Testis (tissue), 2 donors: ENCODE measurements at regions not wholly inside any gene's neighbourhood (a gene's known extent, or its start where the extent isn't known, plus 50 kb on each side); places are given as distances from the start of the nearest gene placed in this dataset.

ENCODE experiments used
- DNase-seq: peaks from one replicate; pipeline ENCODE4 v3.0.0-alpha.2; 2019
- H3K27ac ChIP-seq, 2 donors: fragments of 200-600 bp; sonication (generic); one replicate each; pipeline ENCODE4 v1.5.1; 2019
- H3K27me3 ChIP-seq: fragments of 200-600 bp; sonication (generic); one replicate; pipeline ENCODE4 v1.5.1; 2019
- H3K36me3 ChIP-seq: fragments of 200-600 bp; sonication (generic); one replicate; pipeline ENCODE4 v1.5.1; 2017; ENCODE audit warnings: low read depth; ENCODE audit errors: missing control alignments
- H3K4me1 ChIP-seq: fragments of 200-600 bp; sonication (generic); one replicate; pipeline ENCODE4 v1.5.1; 2019
- H3K4me3 ChIP-seq, 2 donors: fragments of 200-600 bp; sonication (generic); one replicate each; pipeline ENCODE4 v1.5.1; 2017 to 2019
- H3K9me3 ChIP-seq: fragments of 200-600 bp; sonication (generic); one replicate; pipeline ENCODE4 v1.5.1; 2017
- CTCF ChIP-seq, 3 experiments: fragments of 450-650 bp in 2 of 3; fragments of 200-600 bp in 1 of 3; sonication (generic) in 1 of 3; IDR thresholded peaks; one replicate each; pipeline ENCODE4 v1.5.1; 2016 to 2019; ENCODE audit warnings: antibody characterized with exemption in 3 of 3, mild to moderate bottlenecking in 2 of 3, moderate library complexity in 1 of 3
- POLR2A ChIP-seq: fragments of 450-650 bp; IDR thresholded peaks from one replicate; pipeline ENCODE4 v1.6.1; 2017; ENCODE audit warnings: antibody characterized with exemption, mild to moderate bottlenecking, moderate library complexity
- WGBS, 2 donors: methylation state at CpG; one replicate each; pipeline ENCODE4 v1.1.5; 2018; 5-methylcytosine and 5-hydroxymethylcytosine counted together
- intact Hi-C: fragments of 100-400 bp; cut with DNase I; formaldehyde crosslinking; loops from one replicate; pipeline ENCODE4 v1.15.1; 2023; ENCODE audit warnings: low total_unique reads

DNA sequence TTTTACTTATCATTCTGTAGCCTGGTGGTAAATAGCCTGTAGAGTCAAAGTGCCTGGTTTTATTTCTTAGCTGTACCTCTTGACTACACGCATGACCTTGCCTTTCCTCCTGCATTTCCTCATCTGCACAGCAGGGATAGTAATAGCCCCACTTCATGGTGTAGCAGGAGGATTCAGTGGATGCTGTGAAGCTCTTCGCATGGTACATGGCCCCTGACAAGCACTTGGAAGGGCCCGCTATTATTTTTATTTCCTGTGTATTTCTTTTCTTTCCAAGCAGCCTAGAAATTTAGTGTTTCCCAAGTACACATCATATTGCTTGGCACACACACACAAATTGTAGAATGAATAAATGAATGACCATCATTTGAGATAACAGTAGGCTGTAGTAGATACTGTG is 547.2 kb downstream of the CDH26 start:
- no peaks in the 10 kb centered on the region for H3K27me3 ChIP-seq
- intact Hi-C loops, result no loop called here
- TF ChIP-seq POLR2A (no peak), CTCF (IDR thresholded peaks at IDR 0.05) (no peak)
- 52 to 76% methylated on average over 3 of the region's 3 CpGs for WGBS, 2 donors
- no peak overlapping the region for H3K4me3 ChIP-seq
- H3K9me3 ChIP-seq, result no peaks in the 10 kb centered on the region
- no peak for DNase-seq
- H3K27ac ChIP-seq, result no peak overlapping the region
- H3K4me1 ChIP-seq, result no peaks in the 10 kb centered on the region
- no peaks in the 10 kb centered on the region for H3K36me3 ChIP-seq

- H3K9me3 ChIP-seq, result no peaks in the 10 kb centered on the region
- H3K27ac ChIP-seq, result no peak overlapping the region
- no peaks in the 10 kb centered on the region for H3K36me3 ChIP-seq
- no peak for DNase-seq
- H3K27me3 ChIP-seq, result no peaks in the 10 kb centered on the region
- no peak overlapping the region for H3K4me3 ChIP-seq
- 93 to 99% methylated on average over 3 of the region's 3 CpGs for WGBS, 2 donors
- no peaks in the 10 kb centered on the region for H3K4me1 ChIP-seq
- intact Hi-C loops, result no loop called here
- TF ChIP-seq POLR2A (no peak), CTCF (IDR thresholded peaks at IDR 0.05) (no peak)
Measured at GRCh38 chr20:60506061-60506460, 547.8 kb downstream of the CDH26 start.

- H3K4me1 ChIP-seq, result no peaks in the 10 kb centered on the region
- H3K36me3 ChIP-seq, result no peaks in the 10 kb centered on the region
- WGBS, 2 donors, result 49 to 54% methylated on average over 9 of the region's 9 CpGs
- intact Hi-C loops, result no loop called here
- H3K9me3 ChIP-seq, result no peaks in the 10 kb centered on the region
- H3K27ac ChIP-seq, result no peak overlapping the region
- TF ChIP-seq POLR2A (no peak), CTCF (IDR thresholded peaks at IDR 0.05) (no peak)
- no peak overlapping the region for H3K4me3 ChIP-seq
- no peaks in the 10 kb centered on the region for H3K27me3 ChIP-seq
- no peak for DNase-seq
Measured at GRCh38 chr20:60507087-60507694, 549.0 kb downstream of the CDH26 start.

DNA sequence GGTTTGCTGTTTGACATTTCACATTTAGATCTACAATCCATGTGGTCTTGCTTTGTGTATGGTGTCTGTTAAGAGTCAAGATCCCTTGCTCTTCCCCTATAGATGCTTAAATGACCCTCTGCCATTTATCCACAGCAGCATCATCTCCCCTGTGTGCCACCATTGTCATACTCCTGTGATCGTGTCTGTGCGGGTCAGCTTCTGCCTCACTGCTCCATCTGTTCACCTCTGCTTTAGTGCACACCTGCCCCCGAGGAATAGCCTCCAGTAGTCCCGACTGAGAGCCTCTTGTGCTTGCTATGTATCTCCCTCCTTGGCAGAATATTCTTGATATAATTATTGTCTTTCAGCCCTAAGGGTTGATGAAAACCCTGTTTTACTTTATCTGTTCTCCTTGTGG is 551.2 kb downstream of the CDH26 start:
- 82 to 87% methylated on average over 4 of the region's 4 CpGs for WGBS, 2 donors
- Histone ChIP-seq H3K36me3 (no peaks in the 10 kb centered on the region), H3K4me3 (no peak overlapping the region), H3K27me3 (no peaks in the 10 kb centered on the region), H3K27ac (no peak overlapping the region), H3K4me1 (no peaks in the 10 kb centered on the region), H3K9me3 (no peaks in the 10 kb centered on the region)
- DNase-seq, result no peak
- intact Hi-C loops, result no loop called here
- TF ChIP-seq CTCF (IDR thresholded peaks at IDR 0.05), result no peak
- no peak for TF ChIP-seq POLR2A

GRCh38 chr20:60510356-60510755 is 552.1 kb downstream of the CDH26 start:
- no peak overlapping the region for H3K27ac ChIP-seq
- H3K4me1 ChIP-seq, result no peaks in the 10 kb centered on the region
- no peak for TF ChIP-seq CTCF (IDR thresholded peaks at IDR 0.05)
- no peak for TF ChIP-seq POLR2A
- WGBS, 2 donors, result 82 to 85% methylated on average over 4 of the region's 4 CpGs
- H3K9me3 ChIP-seq, result no peaks in the 10 kb centered on the region
- intact Hi-C loops, result no loop called here
- no peaks in the 10 kb centered on the region for H3K27me3 ChIP-seq
- no peaks in the 10 kb centered on the region for H3K36me3 ChIP-seq
- no peak overlapping the region for H3K4me3 ChIP-seq
- no peak for DNase-seq
